ENCODE measurements at regions not wholly inside any gene's neighbourhood (a gene's known extent, or its start where the extent isn't known, plus 50 kb on each side); places are given as distances from the start of the nearest gene placed in this dataset.
A peak's percentile ranks its signal among the peaks of the same experiment; 100 is the strongest.

- TF ChIP-seq, protein P1, sequence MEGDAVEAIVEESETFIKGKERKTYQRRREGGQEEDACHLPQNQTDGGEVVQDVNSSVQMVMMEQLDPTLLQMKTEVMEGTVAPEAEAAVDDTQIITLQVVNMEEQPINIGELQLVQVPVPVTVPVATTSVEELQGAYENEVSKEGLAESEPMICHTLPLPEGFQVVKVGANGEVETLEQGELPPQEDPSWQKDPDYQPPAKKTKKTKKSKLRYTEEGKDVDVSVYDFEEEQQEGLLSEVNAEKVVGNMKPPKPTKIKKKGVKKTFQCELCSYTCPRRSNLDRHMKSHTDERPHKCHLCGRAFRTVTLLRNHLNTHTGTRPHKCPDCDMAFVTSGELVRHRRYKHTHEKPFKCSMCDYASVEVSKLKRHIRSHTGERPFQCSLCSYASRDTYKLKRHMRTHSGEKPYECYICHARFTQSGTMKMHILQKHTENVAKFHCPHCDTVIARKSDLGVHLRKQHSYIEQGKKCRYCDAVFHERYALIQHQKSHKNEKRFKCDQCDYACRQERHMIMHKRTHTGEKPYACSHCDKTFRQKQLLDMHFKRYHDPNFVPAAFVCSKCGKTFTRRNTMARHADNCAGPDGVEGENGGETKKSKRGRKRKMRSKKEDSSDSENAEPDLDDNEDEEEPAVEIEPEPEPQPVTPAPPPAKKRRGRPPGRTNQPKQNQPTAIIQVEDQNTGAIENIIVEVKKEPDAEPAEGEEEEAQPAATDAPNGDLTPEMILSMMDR (IDR thresholded peaks at IDR 0.05), result peak in 1 of 3 donors; percentile 52
- TF ChIP-seq POLR2A (IDR thresholded peaks at IDR 0.05), result no peak
Observed at GRCh38 chr6:167735084-167735950, 91.4 kb upstream of the AFDN start.

All from lower leg skin (tissue), 3 donors.